ENCODE measurements at regions not wholly inside any gene's neighbourhood (a gene's known extent, or its start where the extent isn't known, plus 50 kb on each side); places are given as distances from the start of the nearest gene placed in this dataset.

- H3K9me3 ChIP-seq (ENCODE audit: control insufficient read depth, insufficient read depth, low read length) = peaks cover 4% of the 10 kb centered on the region
- no peaks in the 10 kb centered on the region for H3K27me3 ChIP-seq (ENCODE audit: control insufficient read depth, insufficient read depth, low read length)
- H2BK15ac ChIP-seq (ENCODE audit: low read depth, low read length) = no peak overlapping the region
- no peak overlapping the region for H4K5ac ChIP-seq (ENCODE audit: low read depth, low read length)
- H3K23ac ChIP-seq (ENCODE audit: low read depth, low read length) = no peak overlapping the region
- ATAC-seq (ENCODE audit: low read depth) (no peak), DNase-seq (no peak)
- CTCF ChIA-PET = no interaction called here
- H2BK5ac ChIP-seq (ENCODE audit: low read depth, low read length, poor library complexity, severe bottlenecking) = no peak overlapping the region
- H2BK20ac ChIP-seq (ENCODE audit: low read depth, low read length) = no peak overlapping the region
- no peaks in the 10 kb centered on the region for H3K79me1 ChIP-seq (ENCODE audit: low read depth in 1 of 2, low read length in 2 of 2)
- dilution Hi-C loops (cut with HindIII; ENCODE audit: low sequenced_read_pairs, unreplicated experiment) = no loop called here
- WGBS, 2 experiments (ENCODE audit: extremely low coverage in 2 of 2, insufficient read length in 1 of 2) = no CpG with 5 or more reads among the region's 3 CpGs
- no peaks in the 10 kb centered on the region for H4K20me1 ChIP-seq (ENCODE audit: insufficient read depth, low read length)
- TF ChIP-seq MAFK (IDR thresholded peaks at IDR 0.05; ENCODE audit: low read depth, low read length) = peak; percentile 65
- no peak for TF ChIP-seq POLR2A (IDR thresholded peaks at IDR 0.05; ENCODE audit: low read depth, low read length)
- BruUV-seq (replicated peaks) = no TSS peak
- POLR2A ChIA-PET (ENCODE audit: unreplicated experiment) = no interaction called here
- H3K56ac ChIP-seq (ENCODE audit: extremely low read depth, insufficient read depth, low read length) = no peak overlapping the region
- H3K27ac ChIP-seq (ENCODE audit: insufficient read depth, low read length) = no peak overlapping the region
- no peak overlapping the region for H3K4me3 ChIP-seq (ENCODE audit: insufficient read depth, low read depth, low read length)
- no peak overlapping the region for H3K18ac ChIP-seq (ENCODE audit: low read depth, low read length)
- no peaks in the 10 kb centered on the region for H3K36me3 ChIP-seq (ENCODE audit: control insufficient read depth, insufficient read depth, low read length)
- H3K4me1 ChIP-seq (ENCODE audit: control insufficient read depth, insufficient read depth, low read length) = no peaks in the 10 kb centered on the region
- in situ Hi-C loops (cut with MboI; ENCODE audit: low sequenced_read_pairs) = no loop called here
- H3K9me1 ChIP-seq (ENCODE audit: insufficient read depth, low read length) = no peaks in the 10 kb centered on the region
- H2AK5ac ChIP-seq (ENCODE audit: low read depth, low read length) = no peak overlapping the region
- H2BK120ac ChIP-seq (ENCODE audit: low read depth, low read length) = no peak overlapping the region
- no peak overlapping the region for H3K9ac ChIP-seq (ENCODE audit: low read depth, low read length)
- H4K91ac ChIP-seq (ENCODE audit: insufficient read depth, low read depth, low read length) = no peak overlapping the region
- no peak overlapping the region for H2AK9ac ChIP-seq (replicated peaks; ENCODE audit: low read depth, low read length, poor library complexity)
- no peak overlapping the region for H4K8ac ChIP-seq (ENCODE audit: low read depth in 2 of 2, low read length in 2 of 2)
- intact Hi-C loops (cut with micrococcal nuclease) = no loop called here
- H2AFZ ChIP-seq (replicated peaks; ENCODE audit: low read length, poor library complexity) = no peak overlapping the region
- no peak overlapping the region for H3K4me2 ChIP-seq (ENCODE audit: low read depth, low read length)
- H3K4ac ChIP-seq (ENCODE audit: low read depth, low read length) = no peak overlapping the region
- no peak overlapping the region for H3K14ac ChIP-seq (replicated peaks; ENCODE audit: low read depth, low read length)
Observed at GRCh38 chrX:4358577-4358976, 645.1 kb upstream of the PRKX start.

Data from IMR-90 (cell line).